Nucleus accumbens (tissue), 56 donors: ENCODE measurements at regions not wholly inside any gene's neighbourhood (a gene's known extent, or its start where the extent isn't known, plus 50 kb on each side); places are given as distances from the start of the nearest gene placed in this dataset.
"Not testable (repeated sequence)": the region's sequence is repeated elsewhere in the genome, so short reads cannot be mapped to it uniquely, and the experiment has no call there.

ENCODE experiments used
- DNase-seq, 56 donors: peaks; one replicate each; lab custom pipeline; 2025; lab: John Stamatoyannopoulos, UW

DNA sequence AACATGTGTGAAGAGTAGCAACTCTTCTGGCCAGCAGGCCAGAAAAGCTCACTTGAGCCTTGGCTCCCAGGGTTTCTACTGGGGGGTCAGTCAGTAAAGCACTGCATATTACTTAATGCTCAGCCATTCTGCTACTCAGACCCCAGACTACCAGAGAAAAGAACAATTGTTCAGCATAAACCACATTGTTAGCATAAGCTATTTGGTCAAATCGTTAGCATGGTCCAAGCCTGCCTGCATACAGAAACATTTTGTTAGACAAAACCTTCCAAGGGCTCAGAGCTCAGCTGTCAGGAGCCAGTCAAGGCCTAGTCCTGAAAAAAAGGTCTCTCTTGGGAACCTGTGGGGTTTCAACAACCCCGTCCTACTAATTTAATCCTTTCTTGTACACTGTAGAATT, 449.3 kb downstream of the PRR16 start:
- no peak for DNase-seq

DNA sequence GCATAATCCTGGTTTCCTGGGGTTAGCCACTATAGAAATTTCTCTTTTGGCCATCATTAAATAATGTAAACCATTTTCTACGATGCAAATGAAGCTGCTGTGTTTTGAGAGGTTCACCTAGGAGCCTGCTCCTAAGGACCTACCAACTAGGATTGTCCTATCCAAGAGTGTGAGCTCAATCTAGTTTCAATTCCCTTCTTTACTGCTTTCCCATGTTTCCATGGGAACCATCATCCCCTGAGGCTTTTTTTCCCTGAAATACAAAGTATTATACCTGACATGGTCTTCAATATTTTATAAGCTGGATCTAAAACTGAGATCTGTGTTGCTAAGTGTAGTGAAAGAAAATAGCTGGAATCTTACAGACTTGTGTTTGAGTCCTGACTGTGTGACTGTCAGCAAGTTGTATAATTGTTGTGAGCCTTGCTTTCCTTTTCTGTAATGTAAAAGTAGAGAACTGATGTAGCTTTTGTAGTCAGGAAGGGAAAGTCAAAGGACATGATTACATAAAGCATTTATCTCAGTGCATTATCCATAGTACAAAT, 453.2 kb downstream of the PRR16 start:
- DNase-seq: no peak

DNA sequence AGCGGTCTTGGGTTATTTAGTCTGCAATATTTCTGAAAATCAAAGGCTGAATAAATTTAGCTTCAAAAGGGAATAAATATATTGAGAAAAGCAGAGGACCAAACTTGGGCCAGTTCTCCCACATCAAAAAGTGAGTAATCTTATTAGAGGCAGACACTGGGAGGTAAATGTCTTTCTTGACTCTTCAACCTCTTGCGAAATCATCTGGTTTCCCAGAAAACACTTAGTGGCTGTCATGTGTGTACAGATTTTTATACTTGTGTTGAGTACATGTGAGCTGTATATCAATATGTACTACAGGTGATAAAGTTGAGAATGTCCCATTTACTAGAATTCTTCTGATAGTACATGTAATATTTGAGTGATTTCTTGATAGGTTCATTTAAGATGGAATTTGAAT, 454.9 kb downstream of the PRR16 start:
- DNase-seq: no peak

DNA sequence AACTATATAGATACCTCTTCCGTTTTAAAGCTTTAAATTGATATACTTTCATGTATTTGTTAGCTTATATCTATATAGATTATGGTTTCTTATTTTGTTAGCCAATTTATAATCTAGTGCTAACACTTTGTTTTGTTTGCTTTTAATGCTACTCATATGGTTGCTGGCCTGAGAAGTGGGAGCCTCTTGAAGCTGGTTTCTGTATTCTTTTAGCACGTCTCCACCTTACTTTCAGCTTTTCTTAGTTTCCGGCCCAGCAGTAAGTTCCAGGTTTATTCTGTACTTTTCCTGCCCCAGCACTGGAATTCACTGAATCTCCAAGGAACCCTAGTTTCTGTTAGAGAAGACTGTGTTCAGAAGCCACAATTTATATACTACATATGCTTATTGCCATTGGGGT, 458.9 kb downstream of the PRR16 start:
- DNase-seq: no peak

DNA sequence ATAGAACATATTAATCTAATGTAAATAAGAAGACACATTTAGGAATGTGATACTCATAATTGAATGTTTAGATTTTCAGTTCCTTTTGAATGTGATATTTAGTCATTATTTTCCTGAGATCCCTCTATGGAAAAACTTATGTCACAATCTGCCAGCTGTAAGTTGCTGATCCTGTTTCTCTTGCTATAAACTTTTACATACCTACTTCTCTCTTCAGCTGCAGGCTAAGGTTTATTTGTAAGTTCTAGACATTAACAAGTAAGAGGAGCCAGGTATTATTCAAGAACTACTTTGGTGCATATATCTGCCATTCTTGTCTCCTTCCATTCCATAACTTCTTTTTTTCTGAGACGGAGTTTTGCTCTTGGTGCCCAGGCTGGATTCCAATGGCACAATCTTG, 462.4 kb downstream of the PRR16 start:
- no peak for DNase-seq

DNA sequence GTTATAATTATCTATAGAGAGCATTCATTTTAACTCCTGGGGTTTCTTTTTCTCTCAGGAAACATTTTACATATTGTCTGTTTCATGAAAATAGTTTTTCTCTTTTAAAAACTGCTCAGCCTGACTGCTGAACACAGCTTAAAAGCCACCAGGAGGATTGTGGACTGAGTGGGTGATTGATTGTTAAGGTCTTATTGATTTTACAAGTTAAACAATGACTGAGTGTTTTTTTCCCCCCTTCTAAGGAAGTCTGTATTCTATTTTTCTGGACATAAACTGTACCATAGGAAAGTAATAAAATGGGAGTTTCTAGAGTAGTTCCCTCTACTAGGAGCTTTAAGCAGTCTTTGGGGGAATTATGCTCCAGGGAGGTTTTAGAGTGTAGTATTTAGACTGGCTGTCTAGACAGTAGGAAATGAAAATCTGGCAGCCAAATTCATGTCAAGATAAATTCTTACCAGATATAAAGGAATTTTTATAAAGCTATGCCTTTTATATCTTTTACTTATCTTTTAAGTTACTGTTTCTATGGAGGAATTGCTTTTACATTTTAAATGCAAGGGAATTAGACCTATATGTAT, 463.9 kb downstream of the PRR16 start:
- no peak for DNase-seq

DNA sequence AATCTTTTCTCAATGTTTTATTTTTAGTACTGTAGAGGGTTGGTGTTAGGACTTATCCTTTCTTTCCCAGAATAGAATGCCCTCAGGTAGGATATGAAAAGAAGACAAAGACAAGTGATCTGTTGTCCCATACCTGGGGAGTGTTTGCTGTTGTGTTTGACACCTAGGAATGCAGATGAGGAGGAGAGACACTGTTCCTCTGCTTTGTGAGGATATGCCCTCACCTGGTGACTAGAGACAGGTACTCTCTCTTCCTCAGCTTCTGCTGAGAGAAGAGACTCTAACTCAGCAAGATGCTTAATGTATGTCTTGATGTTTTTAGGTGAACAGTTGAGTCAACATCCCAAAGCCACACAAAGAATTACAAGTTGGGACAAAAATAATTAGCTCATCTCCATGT, 468.4 kb downstream of the PRR16 start:
- DNase-seq: no peak

DNA sequence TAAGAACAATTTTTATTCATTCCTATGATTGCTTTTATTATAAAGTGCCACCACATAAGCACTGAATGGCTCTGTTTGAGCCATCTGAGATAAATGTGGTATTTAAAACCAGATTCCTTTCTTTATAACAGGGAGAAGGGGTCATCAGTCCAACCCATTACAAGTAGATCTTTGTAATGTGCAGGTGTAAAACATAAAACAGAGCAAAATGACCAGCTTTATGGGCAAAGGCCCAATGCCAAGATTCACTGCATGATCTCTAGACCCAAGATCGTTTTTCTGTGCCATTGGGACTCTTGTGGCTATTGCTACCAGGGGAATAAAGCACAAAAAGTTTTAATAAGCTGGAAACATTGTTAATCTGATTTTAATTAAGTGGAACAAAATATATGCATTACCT, 469.9 kb downstream of the PRR16 start:
- DNase-seq: no peak

DNA sequence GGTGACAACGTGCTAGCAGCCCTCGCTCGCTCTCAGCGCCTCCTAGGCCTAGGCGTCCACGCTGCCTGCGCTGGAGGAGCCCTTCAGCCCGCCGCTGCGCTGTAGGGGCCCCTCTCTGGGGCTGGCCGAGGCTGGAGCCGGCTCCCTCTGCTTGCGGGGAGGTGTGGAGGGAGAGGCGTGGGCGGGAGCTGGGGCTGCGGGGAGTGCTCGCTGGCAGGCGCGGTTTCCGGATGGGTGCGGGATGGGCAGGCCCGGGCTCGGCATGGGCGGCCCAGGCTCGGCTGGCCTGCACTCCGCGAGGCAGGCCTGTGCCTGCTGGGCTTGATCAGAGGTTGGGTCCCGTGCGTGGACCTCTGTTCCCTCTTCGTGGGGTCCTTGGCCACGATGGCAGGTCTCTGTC, 472.6 kb downstream of the PRR16 start:
- no peak for DNase-seq

DNA sequence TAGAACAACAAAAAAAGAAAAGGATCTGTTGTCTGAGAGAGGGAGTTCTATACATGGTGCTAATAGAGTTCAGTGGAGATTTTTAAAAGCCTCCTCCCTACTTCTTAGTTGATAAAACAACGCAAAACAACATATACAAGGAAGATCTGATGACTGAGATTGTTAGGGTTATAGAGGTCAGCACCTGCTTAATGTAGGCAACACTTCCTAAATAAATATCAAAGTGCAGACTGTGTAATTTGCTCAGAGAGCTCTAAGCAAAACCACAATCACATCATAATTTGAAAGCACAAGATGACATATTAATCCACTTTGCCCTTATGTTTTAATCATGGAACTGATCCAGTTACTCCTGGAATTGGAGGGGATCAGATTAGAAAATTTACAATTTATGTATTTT, 474.5 kb downstream of the PRR16 start:
- DNase-seq: no peak

DNA sequence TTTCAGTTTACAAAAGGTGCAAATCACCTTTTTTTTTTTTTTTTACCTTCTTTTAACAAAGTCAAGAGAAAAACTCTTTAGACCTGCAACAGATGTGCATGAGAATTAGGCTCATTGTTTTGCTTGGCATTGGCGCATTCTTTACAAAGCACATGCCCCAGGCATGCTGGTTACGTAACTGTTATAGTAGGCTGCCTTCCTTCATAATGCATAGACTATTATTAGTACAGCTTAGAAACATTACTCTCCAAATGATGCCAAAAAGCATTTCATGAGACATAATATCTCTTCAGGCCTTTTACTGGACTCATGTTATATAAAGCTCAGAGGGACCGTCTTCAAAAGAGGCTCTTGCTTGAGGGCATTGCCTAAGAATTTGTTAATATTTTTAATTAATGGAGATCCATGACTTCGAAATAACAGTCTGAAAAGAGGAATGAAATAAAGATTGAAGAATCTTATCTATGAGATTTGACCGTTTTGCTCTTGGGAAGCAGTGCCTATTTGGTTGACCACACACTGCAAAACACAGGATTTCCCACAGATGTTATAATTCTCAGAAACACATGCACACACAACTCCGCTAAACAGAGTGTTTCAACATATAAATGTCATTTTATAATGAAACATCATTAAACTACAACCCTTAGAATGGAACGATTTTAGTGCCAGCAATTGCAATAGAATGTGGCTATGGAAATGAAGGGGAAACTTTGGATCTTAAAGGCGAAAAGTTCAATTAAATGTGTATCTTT, 478.7 kb downstream of the PRR16 start:
- DNase-seq: no peak

DNA sequence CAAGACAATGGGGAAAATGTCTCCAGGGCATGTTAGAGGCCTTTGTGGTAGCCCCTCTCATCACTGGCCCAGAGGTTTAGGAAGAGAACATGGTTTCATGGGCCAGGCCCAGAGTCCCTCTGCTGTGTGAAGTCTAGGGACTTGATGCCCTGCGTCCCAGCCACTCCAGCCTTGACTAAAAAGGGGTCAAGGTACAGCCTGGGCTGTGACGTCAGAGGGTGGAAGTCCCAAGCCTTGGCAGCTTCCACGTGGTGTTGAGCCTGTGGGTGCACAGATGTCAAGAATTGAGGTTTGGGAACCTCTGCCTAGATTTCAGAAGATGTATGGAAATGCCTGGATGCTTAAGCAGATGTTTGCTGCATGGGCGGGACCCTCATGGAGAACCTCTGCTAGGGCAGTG, 485.5 kb downstream of the PRR16 start:
- DNase-seq: not testable (repeated sequence)

DNA sequence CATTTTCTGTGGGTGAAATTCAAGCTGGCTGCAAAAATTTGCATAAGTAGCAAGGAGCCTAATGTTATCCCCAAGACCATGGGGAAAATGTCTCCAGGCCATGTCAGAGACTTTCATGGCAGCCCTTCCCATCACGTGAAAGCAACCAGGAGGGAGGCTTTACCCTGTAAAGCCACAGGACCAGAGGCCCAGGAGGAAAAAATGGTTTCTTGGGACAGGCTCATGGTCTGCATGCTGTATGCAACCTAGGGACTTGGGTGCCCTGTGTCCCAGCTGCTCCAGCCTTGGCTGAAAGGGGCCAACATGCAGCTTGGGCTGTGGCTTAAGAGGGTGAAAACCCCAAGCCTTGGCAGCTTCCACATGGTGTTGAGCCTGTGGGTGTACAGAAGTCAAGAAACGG, 489.3 kb downstream of the PRR16 start:
- DNase-seq: not testable (repeated sequence)

DNA sequence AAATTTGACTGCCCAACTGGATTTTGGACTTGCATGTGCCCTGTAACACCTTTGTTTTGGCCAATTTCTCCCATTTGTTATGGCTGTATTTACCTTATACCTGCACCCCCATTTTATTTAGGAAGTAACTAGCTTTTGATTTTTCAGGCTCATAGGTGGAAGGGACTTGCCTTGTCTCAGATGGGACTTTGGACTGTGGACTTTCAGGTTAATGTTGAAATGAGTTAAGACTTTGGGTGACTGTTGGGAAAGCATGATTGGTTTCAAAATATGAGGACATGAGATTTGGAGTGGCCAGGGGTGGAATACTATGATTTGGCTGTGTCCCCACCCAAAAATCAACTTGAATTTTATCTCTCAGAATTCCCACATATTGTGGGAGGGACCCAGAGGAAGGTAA, 490.2 kb downstream of the PRR16 start:
- DNase-seq: no peak

DNA sequence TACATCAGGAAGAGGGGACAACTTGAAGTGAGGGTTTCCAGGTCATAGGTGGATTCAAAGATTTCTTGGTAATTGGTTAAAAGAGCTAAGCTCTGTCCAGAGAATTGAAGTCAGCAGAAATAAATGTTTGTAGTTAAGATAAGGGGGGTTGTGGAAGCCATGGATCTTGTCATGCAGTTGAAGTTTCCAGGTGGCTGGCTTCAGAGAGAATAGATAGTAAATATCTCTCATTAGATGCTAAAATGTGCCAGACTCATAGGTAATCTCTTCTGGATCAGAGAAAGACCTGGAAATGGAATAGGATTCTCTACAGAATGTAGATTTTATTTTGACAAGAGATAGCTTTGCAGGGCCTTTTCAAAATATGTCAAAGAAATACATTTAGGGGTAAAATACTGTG, 491.7 kb downstream of the PRR16 start:
- no peak for DNase-seq

DNA sequence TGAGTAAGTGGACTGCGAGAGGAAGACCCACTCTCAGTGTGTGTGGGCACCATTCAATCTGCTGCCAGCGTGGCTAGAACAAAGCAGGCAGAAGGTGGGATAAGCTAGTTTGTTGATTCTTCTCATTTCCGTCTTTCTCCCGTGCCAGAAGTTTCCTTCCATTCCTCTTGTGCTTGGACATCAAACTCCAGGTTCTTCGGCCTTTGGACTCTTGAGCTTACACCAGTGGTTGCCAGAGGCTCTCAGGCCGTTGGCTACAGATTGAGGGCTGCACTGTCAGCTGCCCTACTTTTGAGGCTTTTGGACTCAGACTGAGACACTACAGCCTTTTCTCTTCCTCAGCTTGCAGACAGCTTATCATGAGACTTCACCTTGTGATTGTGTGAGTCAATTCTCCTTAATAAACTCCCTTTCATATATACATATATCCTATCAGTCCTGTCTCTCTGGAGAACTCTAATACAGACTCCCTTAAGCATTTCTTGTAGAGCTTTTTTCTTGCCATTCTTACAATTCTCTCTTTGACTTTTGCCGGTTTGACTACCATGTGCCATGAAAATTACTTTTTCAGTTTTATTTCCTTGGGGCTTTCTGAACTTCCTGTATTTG, 494.9 kb downstream of the PRR16 start:
- no peak for DNase-seq

DNA sequence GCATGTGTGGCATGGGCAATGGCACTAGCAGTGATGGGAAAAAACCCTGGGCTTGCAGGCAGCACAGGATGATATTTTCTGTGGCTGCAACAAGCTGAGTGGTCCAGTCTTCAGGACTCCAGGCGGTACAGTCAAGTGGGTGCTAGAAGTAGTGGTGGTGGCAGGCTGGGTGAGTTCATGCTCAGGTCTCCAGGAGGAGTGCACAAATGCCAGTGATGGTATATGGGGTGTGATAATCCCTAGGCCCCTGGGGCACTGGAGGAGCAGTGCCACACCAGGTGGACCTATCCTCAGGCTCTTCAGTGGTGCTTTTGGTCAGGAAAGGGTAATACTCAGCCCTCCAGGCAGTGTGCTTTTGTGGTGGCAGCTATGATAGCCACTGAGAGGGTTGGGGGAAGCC, 496.4 kb downstream of the PRR16 start:
- no peak for DNase-seq

DNA sequence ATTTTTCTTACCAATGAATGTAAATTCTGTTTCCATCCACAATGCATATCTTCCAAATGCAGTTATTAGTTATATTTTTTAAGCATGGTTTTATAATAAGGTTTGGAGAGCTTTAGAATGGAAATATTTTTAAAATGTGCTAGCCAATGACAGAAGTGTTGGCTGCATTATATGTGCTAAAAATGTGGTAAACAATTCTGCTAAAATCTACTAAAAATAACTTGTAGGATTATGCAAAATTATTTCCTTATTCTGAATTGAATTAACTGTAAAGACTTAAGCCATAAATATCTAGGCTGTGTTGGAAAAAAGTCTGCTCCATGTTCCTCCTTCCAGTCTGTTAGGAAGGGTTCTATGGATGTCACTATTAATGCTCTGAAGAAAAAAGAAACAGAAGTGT, 503.3 kb downstream of the PRR16 start:
- DNase-seq: no peak

DNA sequence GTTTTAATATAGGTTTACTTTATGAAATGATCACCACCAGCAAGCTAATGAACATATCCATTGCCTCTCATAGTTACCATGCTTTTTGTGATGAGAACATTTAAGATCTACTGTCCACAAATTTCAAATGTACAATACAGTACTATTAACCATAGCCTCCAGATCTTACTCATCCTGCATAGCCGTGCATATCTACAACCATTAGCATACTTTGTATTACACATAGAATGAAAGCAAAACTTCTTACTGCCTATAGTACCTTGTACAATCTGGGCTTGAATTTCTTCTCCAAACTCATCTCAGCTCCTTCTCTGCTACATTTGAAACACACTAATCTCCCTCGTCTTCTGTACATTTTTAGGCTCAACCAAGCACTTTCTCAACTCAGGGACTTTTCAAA, 510.6 kb downstream of the PRR16 start:
- no peak for DNase-seq

DNA sequence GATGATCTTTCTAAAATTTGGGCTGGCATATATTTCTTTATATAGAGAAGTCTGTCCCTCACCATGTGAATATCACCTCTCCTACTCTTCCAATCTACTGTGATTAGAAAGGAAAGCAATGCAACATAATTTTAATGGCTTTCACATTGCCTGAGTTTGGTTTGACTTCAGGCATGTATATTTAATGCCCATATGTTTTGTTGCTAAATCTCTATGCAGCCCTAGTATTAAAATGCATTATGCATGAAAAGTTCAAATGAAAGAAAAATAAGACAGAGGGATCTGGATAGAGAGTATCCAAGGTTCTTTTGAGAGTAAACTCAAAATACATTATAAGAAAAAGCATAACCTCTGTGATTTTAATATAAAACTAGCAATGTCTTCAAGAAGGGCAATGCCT, 518.3 kb downstream of the PRR16 start:
- DNase-seq: no peak

DNA sequence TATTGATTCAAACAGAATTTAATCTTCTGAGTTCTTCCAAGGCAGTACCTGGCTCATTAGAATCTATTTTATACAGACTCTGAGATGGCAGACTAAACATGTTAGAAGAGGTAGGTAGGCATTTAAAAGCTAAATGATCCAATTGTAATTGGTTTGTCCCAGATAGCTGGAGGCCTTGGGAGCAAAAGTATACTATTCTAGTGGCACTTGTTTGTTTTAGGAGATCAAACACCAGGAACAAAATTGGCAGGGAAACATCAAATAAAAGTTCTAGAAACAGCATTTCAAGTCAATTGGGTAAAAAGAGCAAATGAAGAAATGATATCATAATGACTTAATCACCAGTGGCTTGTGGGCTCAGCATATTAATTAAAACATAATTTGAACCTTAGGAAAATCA, 521.4 kb downstream of the PRR16 start:
- DNase-seq: no peak

DNA sequence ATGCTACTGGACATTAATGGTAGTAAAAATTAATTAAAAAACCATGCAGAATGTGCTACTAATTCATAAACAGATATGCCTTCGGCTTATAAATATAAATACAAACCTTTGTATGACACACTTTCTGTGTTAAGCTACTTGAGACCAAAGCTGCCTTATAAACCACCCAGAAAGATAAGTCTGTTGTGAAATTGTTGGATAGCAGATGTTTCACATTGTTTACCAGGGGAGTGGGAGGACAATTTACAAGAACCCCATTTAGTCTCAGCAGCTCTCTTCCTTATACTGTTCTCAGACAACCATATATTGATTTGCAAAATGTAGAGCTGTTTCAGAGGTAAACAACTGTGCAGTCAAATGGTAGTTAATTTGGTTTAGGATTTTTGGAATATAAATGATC, 524.4 kb downstream of the PRR16 start:
- no peak for DNase-seq
